ENCODE measurements at regions not wholly inside any gene's neighbourhood (a gene's known extent, or its start where the extent isn't known, plus 50 kb on each side); places are given as distances from the start of the nearest gene placed in this dataset.

DNA sequence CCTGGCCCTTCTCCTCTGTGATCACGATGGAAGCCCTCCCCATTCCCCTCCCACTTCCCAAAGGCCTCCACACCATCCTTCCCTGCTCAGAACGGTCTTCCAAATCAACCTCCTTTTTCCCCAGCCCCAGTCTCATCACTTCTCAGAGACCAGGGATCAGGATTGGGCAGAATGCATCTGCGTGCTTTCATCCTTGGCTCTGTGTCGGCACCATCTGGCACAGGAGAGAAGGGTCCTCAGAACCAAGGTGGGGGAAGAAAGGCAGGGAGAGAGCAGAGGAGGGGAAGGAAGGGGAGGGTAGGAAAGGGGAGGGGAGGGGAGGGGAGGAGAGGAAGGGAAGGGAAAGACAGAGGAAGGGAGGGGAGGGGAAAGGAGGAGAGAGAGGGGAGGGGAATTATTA lies 52.4 kb upstream of the FICD start:
- no peak overlapping the region for H3K27ac Mint-ChIP-seq
- H3K9me3 Mint-ChIP-seq: no peaks in the 10 kb centered on the region
- H3K4me3 Mint-ChIP-seq: no peak overlapping the region
- TF ChIP-seq, protein P1, sequence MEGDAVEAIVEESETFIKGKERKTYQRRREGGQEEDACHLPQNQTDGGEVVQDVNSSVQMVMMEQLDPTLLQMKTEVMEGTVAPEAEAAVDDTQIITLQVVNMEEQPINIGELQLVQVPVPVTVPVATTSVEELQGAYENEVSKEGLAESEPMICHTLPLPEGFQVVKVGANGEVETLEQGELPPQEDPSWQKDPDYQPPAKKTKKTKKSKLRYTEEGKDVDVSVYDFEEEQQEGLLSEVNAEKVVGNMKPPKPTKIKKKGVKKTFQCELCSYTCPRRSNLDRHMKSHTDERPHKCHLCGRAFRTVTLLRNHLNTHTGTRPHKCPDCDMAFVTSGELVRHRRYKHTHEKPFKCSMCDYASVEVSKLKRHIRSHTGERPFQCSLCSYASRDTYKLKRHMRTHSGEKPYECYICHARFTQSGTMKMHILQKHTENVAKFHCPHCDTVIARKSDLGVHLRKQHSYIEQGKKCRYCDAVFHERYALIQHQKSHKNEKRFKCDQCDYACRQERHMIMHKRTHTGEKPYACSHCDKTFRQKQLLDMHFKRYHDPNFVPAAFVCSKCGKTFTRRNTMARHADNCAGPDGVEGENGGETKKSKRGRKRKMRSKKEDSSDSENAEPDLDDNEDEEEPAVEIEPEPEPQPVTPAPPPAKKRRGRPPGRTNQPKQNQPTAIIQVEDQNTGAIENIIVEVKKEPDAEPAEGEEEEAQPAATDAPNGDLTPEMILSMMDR (IDR thresholded peaks at IDR 0.05): no peak
- DNase-seq: no peak
- peaks cover 38% of the 10 kb centered on the region for H3K27me3 Mint-ChIP-seq (ENCODE audit: low read depth, poor library complexity)
- peaks cover 6% of the 10 kb centered on the region for H3K4me1 Mint-ChIP-seq
- no peaks in the 10 kb centered on the region for H3K36me3 Mint-ChIP-seq (ENCODE audit: low read depth)

DNA sequence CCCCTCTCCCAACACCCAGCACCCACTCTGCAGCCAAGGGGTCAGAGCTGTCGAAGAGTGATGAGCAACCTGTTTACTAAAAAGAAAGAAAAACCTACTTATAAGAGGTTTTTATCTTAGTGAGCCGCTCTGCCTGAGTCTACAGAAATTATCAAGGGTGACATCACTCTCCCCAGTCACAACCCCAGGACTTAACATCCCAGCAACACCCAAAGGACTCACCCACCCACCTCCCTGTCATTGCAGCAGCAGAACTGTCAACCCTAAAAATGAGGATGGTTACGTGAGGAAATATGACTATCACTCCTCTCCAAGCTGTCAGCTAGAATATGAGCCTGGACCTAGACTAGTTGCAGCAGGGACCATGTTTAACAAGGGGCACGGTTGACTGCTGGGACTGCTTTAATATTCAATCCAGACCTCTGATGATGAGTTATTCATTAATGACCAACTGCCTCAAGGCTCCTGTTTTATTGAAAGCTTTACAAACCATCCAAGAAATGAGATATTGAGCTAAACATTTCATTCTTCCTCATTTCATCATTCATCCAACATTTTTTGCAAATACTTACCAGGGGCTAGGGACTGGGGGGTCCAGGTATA lies 53.9 kb upstream of the FICD start:
- no peak for DNase-seq
- peaks cover 24% of the 10 kb centered on the region for H3K27me3 Mint-ChIP-seq (ENCODE audit: low read depth, poor library complexity)
- no peaks in the 10 kb centered on the region for H3K9me3 Mint-ChIP-seq
- H3K4me1 Mint-ChIP-seq: peaks cover 10% of the 10 kb centered on the region
- no peak overlapping the region for H3K4me3 Mint-ChIP-seq
- TF ChIP-seq, protein P1 (IDR thresholded peaks at IDR 0.05): no peak
- no peak overlapping the region for H3K27ac Mint-ChIP-seq
- H3K36me3 Mint-ChIP-seq (ENCODE audit: low read depth): no peaks in the 10 kb centered on the region

DNA sequence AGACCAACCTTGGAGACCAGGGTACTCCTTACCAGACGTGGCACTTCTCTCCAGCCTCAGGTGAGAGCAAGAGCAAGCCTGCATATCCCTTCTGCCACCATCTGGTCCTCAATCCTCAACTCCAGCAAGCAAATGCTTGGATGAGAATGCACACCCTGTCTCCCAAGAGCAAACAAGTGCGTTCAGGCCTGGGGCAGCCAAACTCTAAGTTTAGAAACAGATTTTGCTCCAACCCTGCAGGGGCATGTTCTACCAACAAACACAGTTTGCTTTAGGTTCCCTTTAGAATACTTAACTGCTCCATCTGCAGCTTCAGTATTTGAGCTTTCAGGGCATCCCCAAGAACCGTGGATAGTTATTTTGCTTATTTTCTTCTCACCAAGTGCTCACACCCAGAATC lies 55.9 kb upstream of the FICD start:
- Mint-ChIP-seq H3K4me3 (no peak overlapping the region), H3K27me3 (ENCODE audit: low read depth, poor library complexity) (peaks cover 18% of the 10 kb centered on the region), H3K4me1 (peaks cover 14% of the 10 kb centered on the region), H3K9me3 (no peaks in the 10 kb centered on the region), H3K36me3 (ENCODE audit: low read depth) (no peaks in the 10 kb centered on the region), H3K27ac (no peak overlapping the region)
- TF ChIP-seq, protein P1 (IDR thresholded peaks at IDR 0.05): no peak
- no peak for DNase-seq

DNA sequence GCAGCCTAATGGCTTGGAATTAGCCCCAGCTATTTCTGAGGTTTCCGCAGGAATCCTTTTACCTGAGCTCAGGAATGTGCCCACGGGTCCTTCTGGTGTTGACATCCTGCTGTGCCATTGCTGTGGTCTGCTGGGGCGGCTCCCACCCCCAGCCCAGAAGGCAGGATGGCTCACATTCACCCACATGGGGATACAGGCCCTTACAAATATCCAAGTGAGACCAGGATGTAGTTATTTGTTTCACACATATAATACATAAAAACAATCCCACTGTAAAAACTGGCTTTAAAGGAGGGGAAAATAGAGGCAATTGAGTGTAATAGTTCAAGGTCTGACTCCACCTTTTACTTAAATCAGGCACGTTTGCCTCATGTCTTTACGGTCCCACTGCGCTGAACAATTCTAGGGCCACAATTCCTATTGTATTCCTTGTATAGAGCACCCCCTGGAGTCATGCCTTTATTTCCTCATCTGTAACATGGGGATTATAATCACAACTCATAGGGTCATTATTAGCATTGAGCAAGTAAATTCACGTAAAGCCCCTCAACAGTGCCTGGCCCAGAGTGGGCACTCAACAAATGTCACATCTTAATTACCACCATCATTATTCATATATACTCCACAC lies 57.2 kb upstream of the FICD start:
- no peaks in the 10 kb centered on the region for H3K9me3 Mint-ChIP-seq
- no peaks in the 10 kb centered on the region for H3K36me3 Mint-ChIP-seq (ENCODE audit: low read depth)
- H3K4me1 Mint-ChIP-seq: peaks cover 13% of the 10 kb centered on the region
- no peak overlapping the region for H3K27ac Mint-ChIP-seq
- TF ChIP-seq, protein P1 (IDR thresholded peaks at IDR 0.05): no peak
- DNase-seq: no peak
- no peak overlapping the region for H3K4me3 Mint-ChIP-seq
- peaks cover 9% of the 10 kb centered on the region for H3K27me3 Mint-ChIP-seq (ENCODE audit: low read depth, poor library complexity)

DNA sequence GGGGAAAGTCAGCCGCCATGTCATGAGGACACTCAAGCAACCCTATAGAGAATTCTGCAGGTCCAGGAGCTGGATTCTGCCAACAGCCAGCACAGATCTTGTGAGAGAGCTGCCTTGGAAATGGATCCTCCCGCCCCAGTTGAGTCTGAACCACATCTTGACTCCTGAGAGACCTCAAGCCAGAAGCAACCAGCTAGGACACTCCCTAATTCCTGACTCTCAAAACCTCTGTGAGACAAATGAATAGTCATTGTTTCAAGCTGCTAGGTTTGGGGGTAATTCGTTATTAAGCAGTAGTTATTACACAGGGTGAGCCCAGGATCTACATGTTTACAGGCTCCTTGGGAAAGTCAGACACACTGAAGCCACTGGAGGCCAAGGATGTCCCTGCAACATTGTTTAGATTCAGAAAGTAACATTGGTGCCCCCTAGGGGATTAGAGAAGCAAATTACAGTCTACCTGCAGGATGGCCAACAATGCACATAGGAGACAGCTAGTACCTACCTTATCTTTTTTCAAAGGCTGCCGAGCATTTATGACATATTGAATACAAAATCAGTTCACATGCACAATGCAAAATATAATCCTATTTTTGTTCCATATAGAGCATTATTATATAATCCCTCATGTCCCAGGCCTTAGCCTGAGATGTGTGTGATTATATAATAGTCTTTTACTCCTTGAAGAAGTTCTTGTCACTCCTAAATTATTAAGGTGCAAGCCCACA lies 57.9 kb upstream of the FICD start:
- Mint-ChIP-seq H3K4me3 (no peak overlapping the region), H3K9me3 (no peaks in the 10 kb centered on the region), H3K4me1 (peaks cover 19% of the 10 kb centered on the region), H3K27me3 (ENCODE audit: low read depth, poor library complexity) (peaks cover 9% of the 10 kb centered on the region), H3K36me3 (ENCODE audit: low read depth) (no peaks in the 10 kb centered on the region), H3K27ac (no peak overlapping the region)
- peak; percentile 34 for DNase-seq
- TF ChIP-seq, protein P1 (IDR thresholded peaks at IDR 0.05): peak; percentile 73

Measured in nephron progenitor cell (in vitro differentiated cells).